ENCODE measurements at regions not wholly inside any gene's neighbourhood (a gene's known extent, or its start where the extent isn't known, plus 50 kb on each side); places are given as distances from the start of the nearest gene placed in this dataset.

GRCh38 chr5:125422342-125422741 lies 675.9 kb upstream of the ZNF608 start:
- no peak overlapping the region for H2AFZ ChIP-seq (ENCODE audit: insufficient read depth, low read length, poor library complexity)
- H3K79me1 ChIP-seq (ENCODE audit: low read length), result no peaks in the 10 kb centered on the region
- H3K9me3 ChIP-seq (ENCODE audit: insufficient read depth, low read depth, low read length), result no peaks in the 10 kb centered on the region
- no peak overlapping the region for H4K8ac ChIP-seq (ENCODE audit: low read depth, low read length)
- no peak overlapping the region for H2AK5ac ChIP-seq (ENCODE audit: low read length)
- no peaks in the 10 kb centered on the region for H3K79me2 ChIP-seq (ENCODE audit: control insufficient read depth, insufficient read depth, low read length, poor library complexity)
- H2BK120ac ChIP-seq (ENCODE audit: insufficient read depth, low read length, poor library complexity), result no peak overlapping the region
- no peak overlapping the region for H3K4me2 ChIP-seq (ENCODE audit: low read length)
- H2BK5ac ChIP-seq (ENCODE audit: low read depth, low read length, poor library complexity), result no peak overlapping the region
- no peak overlapping the region for H3K23ac ChIP-seq (ENCODE audit: low read length)
- H3K36me3 ChIP-seq (ENCODE audit: control insufficient read depth in 1 of 2, insufficient read depth in 2 of 2, low read length in 2 of 2), result no peaks in the 10 kb centered on the region
- H2BK12ac ChIP-seq (ENCODE audit: low read length), result no peak overlapping the region
- no peak overlapping the region for H3K4me3 ChIP-seq (ENCODE audit: low read depth, low read length)
- H3K9ac ChIP-seq (ENCODE audit: low read length), result no peak overlapping the region
- no peak overlapping the region for H3K4ac ChIP-seq (ENCODE audit: low read depth, low read length)
- no peak overlapping the region for H3K14ac ChIP-seq (ENCODE audit: low read length)
- H3K4me1 ChIP-seq (ENCODE audit: control insufficient read depth in 1 of 2, insufficient read depth in 2 of 2, low read length in 2 of 2), result no peaks in the 10 kb centered on the region
- no peak overlapping the region for H4K91ac ChIP-seq (ENCODE audit: low read depth, low read length)
- no peaks in the 10 kb centered on the region for H3K27me3 ChIP-seq (ENCODE audit: insufficient read depth, low read length)
- H3K18ac ChIP-seq (ENCODE audit: low read length), result no peak overlapping the region
- H3K27ac ChIP-seq (ENCODE audit: low read depth, low read length), result no peak overlapping the region
- DNase-seq, result no peak
- WGBS (ENCODE audit: extremely low coverage, insufficient coverage, insufficient read length), result no CpG with 5 or more reads among the region's 5 CpGs
- H4K12ac ChIP-seq (ENCODE audit: low read depth, low read length), result no peak overlapping the region

- H3K18ac ChIP-seq (ENCODE audit: low read length), result no peak overlapping the region
- H2BK12ac ChIP-seq (ENCODE audit: low read length), result no peak overlapping the region
- no peak overlapping the region for H2AK5ac ChIP-seq (ENCODE audit: low read length)
- no peaks in the 10 kb centered on the region for H3K9me3 ChIP-seq (ENCODE audit: insufficient read depth, low read depth, low read length)
- no peak overlapping the region for H3K4me2 ChIP-seq (ENCODE audit: low read length)
- WGBS (ENCODE audit: extremely low coverage, insufficient coverage, insufficient read length), result no CpG with 5 or more reads among the region's 6 CpGs
- no peaks in the 10 kb centered on the region for H3K27me3 ChIP-seq (ENCODE audit: insufficient read depth, low read length)
- no peak overlapping the region for H4K91ac ChIP-seq (ENCODE audit: low read depth, low read length)
- H2AFZ ChIP-seq (ENCODE audit: insufficient read depth, low read length, poor library complexity), result no peak overlapping the region
- no peak overlapping the region for H3K4ac ChIP-seq (ENCODE audit: low read depth, low read length)
- no peak for DNase-seq
- no peak overlapping the region for H3K14ac ChIP-seq (ENCODE audit: low read length)
- no peaks in the 10 kb centered on the region for H3K4me1 ChIP-seq (ENCODE audit: control insufficient read depth in 1 of 2, insufficient read depth in 2 of 2, low read length in 2 of 2)
- no peaks in the 10 kb centered on the region for H3K79me2 ChIP-seq (ENCODE audit: control insufficient read depth, insufficient read depth, low read length, poor library complexity)
- no peak overlapping the region for H3K9ac ChIP-seq (ENCODE audit: low read length)
- no peaks in the 10 kb centered on the region for H3K79me1 ChIP-seq (ENCODE audit: low read length)
- no peak overlapping the region for H4K12ac ChIP-seq (ENCODE audit: low read depth, low read length)
- H4K8ac ChIP-seq (ENCODE audit: low read depth, low read length), result no peak overlapping the region
- H2BK120ac ChIP-seq (ENCODE audit: insufficient read depth, low read length, poor library complexity), result no peak overlapping the region
- no peak overlapping the region for H3K27ac ChIP-seq (ENCODE audit: low read depth, low read length)
- H3K23ac ChIP-seq (ENCODE audit: low read length), result no peak overlapping the region
- no peak overlapping the region for H3K4me3 ChIP-seq (ENCODE audit: low read depth, low read length)
- H2BK5ac ChIP-seq (ENCODE audit: low read depth, low read length, poor library complexity), result no peak overlapping the region
- H3K36me3 ChIP-seq (ENCODE audit: control insufficient read depth in 1 of 2, insufficient read depth in 2 of 2, low read length in 2 of 2), result no peaks in the 10 kb centered on the region
Observed at GRCh38 chr5:125424402-125425141, 678.1 kb upstream of the ZNF608 start.

- Histone ChIP-seq H3K9me3 (ENCODE audit: insufficient read depth, low read depth, low read length) (no peaks in the 10 kb centered on the region), H3K27me3 (ENCODE audit: insufficient read depth, low read length) (no peaks in the 10 kb centered on the region), H3K18ac (ENCODE audit: low read length) (no peak overlapping the region), H3K4me2 (ENCODE audit: low read length) (no peak overlapping the region), H3K79me1 (ENCODE audit: low read length) (no peaks in the 10 kb centered on the region), H3K9ac (ENCODE audit: low read length) (no peak overlapping the region), H3K36me3 (ENCODE audit: control insufficient read depth in 1 of 2, insufficient read depth in 2 of 2, low read length in 2 of 2) (no peaks in the 10 kb centered on the region), H4K8ac (ENCODE audit: low read depth, low read length) (no peak overlapping the region), H2BK12ac (ENCODE audit: low read length) (no peak overlapping the region), H4K12ac (ENCODE audit: low read depth, low read length) (no peak overlapping the region), H2AK5ac (ENCODE audit: low read length) (no peak overlapping the region), H2BK120ac (ENCODE audit: insufficient read depth, low read length, poor library complexity) (no peak overlapping the region), H3K4me3 (ENCODE audit: low read depth, low read length) (no peak overlapping the region), H2BK5ac (ENCODE audit: low read depth, low read length, poor library complexity) (no peak overlapping the region), H2AFZ (ENCODE audit: insufficient read depth, low read length, poor library complexity) (no peak overlapping the region), H3K14ac (ENCODE audit: low read length) (no peak overlapping the region), H3K4me1 (ENCODE audit: control insufficient read depth in 1 of 2, insufficient read depth in 2 of 2, low read length in 2 of 2) (no peaks in the 10 kb centered on the region), H3K4ac (ENCODE audit: low read depth, low read length) (no peak overlapping the region), H4K91ac (ENCODE audit: low read depth, low read length) (no peak overlapping the region), H3K79me2 (ENCODE audit: control insufficient read depth, insufficient read depth, low read length, poor library complexity) (no peaks in the 10 kb centered on the region), H3K27ac (ENCODE audit: low read depth, low read length) (no peak overlapping the region), H3K23ac (ENCODE audit: low read length) (no peak overlapping the region)
- WGBS (ENCODE audit: extremely low coverage, insufficient coverage, insufficient read length), result no CpG with 5 or more reads among the region's 1 CpG
- DNase-seq, result no peak
Observed at GRCh38 chr5:125429498-125429897, 683.1 kb upstream of the ZNF608 start.

GRCh38 chr5:125433457-125433856 lies 687.0 kb upstream of the ZNF608 start:
- H2BK12ac ChIP-seq (ENCODE audit: low read length), result no peak overlapping the region
- no peak for DNase-seq
- H3K79me2 ChIP-seq (ENCODE audit: control insufficient read depth, insufficient read depth, low read length, poor library complexity), result no peaks in the 10 kb centered on the region
- no peak overlapping the region for H2BK5ac ChIP-seq (ENCODE audit: low read depth, low read length, poor library complexity)
- H3K14ac ChIP-seq (ENCODE audit: low read length), result no peak overlapping the region
- H3K79me1 ChIP-seq (ENCODE audit: low read length), result no peaks in the 10 kb centered on the region
- H3K18ac ChIP-seq (ENCODE audit: low read length), result no peak overlapping the region
- no peaks in the 10 kb centered on the region for H3K9me3 ChIP-seq (ENCODE audit: insufficient read depth, low read depth, low read length)
- no peak overlapping the region for H3K23ac ChIP-seq (ENCODE audit: low read length)
- H4K8ac ChIP-seq (ENCODE audit: low read depth, low read length), result no peak overlapping the region
- no peak overlapping the region for H4K91ac ChIP-seq (ENCODE audit: low read depth, low read length)
- no CpG with 5 or more reads among the region's 2 CpGs for WGBS (ENCODE audit: extremely low coverage, insufficient coverage, insufficient read length)
- H3K9ac ChIP-seq (ENCODE audit: low read length), result no peak overlapping the region
- H3K27ac ChIP-seq (ENCODE audit: low read depth, low read length), result no peak overlapping the region
- no peak overlapping the region for H2AFZ ChIP-seq (ENCODE audit: insufficient read depth, low read length, poor library complexity)
- H4K12ac ChIP-seq (ENCODE audit: low read depth, low read length), result no peak overlapping the region
- no peaks in the 10 kb centered on the region for H3K4me1 ChIP-seq (ENCODE audit: control insufficient read depth in 1 of 2, insufficient read depth in 2 of 2, low read length in 2 of 2)
- H3K27me3 ChIP-seq (ENCODE audit: insufficient read depth, low read length), result no peaks in the 10 kb centered on the region
- H2AK5ac ChIP-seq (ENCODE audit: low read length), result no peak overlapping the region
- H3K4me2 ChIP-seq (ENCODE audit: low read length), result no peak overlapping the region
- H3K36me3 ChIP-seq (ENCODE audit: control insufficient read depth in 1 of 2, insufficient read depth in 2 of 2, low read length in 2 of 2), result no peaks in the 10 kb centered on the region
- H3K4ac ChIP-seq (ENCODE audit: low read depth, low read length), result no peak overlapping the region
- no peak overlapping the region for H2BK120ac ChIP-seq (ENCODE audit: insufficient read depth, low read length, poor library complexity)
- H3K4me3 ChIP-seq (ENCODE audit: low read depth, low read length), result no peak overlapping the region
